Upper lobe of right lung (tissue), 1 donor: ENCODE measurements at regions not wholly inside any gene's neighbourhood (a gene's known extent, or its start where the extent isn't known, plus 50 kb on each side); places are given as distances from the start of the nearest gene placed in this dataset.

Experiments used
- ATAC-seq: fragments of 200-7000 bp; cut with Tn5 transposase; one replicate; pipeline ENCODE4 v1.9.1; 2020; ENCODE audit warnings: mild to moderate bottlenecking, moderate library complexity
- DNase-seq: peaks from one replicate; pipeline ENCODE4 v3.0.0-alpha.2; 2020
- H3K27ac ChIP-seq: fragments of 200-600 bp; one replicate; pipeline ENCODE4 v1.8.0; 2022
- H3K27me3 ChIP-seq: fragments of 200-600 bp; one replicate; pipeline ENCODE4 v1.8.0; 2022; ENCODE audit warnings: mild to moderate bottlenecking
- H3K36me3 ChIP-seq: fragments of 200-600 bp; one replicate; pipeline ENCODE4 v1.8.0; 2022
- H3K4me1 ChIP-seq: fragments of 200-600 bp; one replicate; pipeline ENCODE4 v1.8.0; 2022
- H3K4me3 ChIP-seq: fragments of 200-600 bp; one replicate; pipeline ENCODE4 v1.8.0; 2022; ENCODE audit warnings: mild to moderate bottlenecking
- H3K9me3 ChIP-seq: fragments of 200-600 bp; one replicate; pipeline ENCODE4 v1.8.0; 2022
- CTCF ChIP-seq: fragments of 200-600 bp; IDR thresholded peaks from one replicate; pipeline ENCODE4 v1.8.0; 2022; ENCODE audit warnings: antibody characterized with exemption
- intact Hi-C: fragments of 100-400 bp; cut with DNase I; formaldehyde crosslinking; loops from one replicate; pipeline ENCODE4 v1.11.0; 2022
- donor health status: DM: no; HTN: yes; CAD: no; lungs with severe emphysema.

GRCh38 chr3:72303926-72304325, 519.0 kb upstream of the PROK2 start:
- DNase-seq (no peak), ATAC-seq (peak; percentile 34)
- Histone ChIP-seq H3K4me3 (no peak overlapping the region), H3K4me1 (peaks cover 2% of the 10 kb centered on the region), H3K9me3 (no peaks in the 10 kb centered on the region), H3K36me3 (no peaks in the 10 kb centered on the region), H3K27ac (no peak overlapping the region), H3K27me3 (no peaks in the 10 kb centered on the region)
- intact Hi-C loops: no loop called here
- TF ChIP-seq CTCF: no peak

- Histone ChIP-seq H3K27ac (no peak overlapping the region), H3K27me3 (no peaks in the 10 kb centered on the region), H3K9me3 (no peaks in the 10 kb centered on the region), H3K36me3 (no peaks in the 10 kb centered on the region), H3K4me1 (peaks cover 8% of the 10 kb centered on the region), H3K4me3 (no peak overlapping the region)
- intact Hi-C loops: no loop called here
- TF ChIP-seq CTCF: no peak
- no peak for ATAC-seq
- DNase-seq: no peak
These were observed 516.8 kb upstream of the PROK2 start for GRCh38 chr3:72301779-72302178.

GRCh38 chr3:72300621-72301020, 515.7 kb upstream of the PROK2 start:
- ATAC-seq (no peak), DNase-seq (no peak)
- Histone ChIP-seq H3K27ac (no peak overlapping the region), H3K9me3 (no peaks in the 10 kb centered on the region), H3K4me3 (no peak overlapping the region), H3K36me3 (no peaks in the 10 kb centered on the region), H3K27me3 (no peaks in the 10 kb centered on the region), H3K4me1 (peaks cover 8% of the 10 kb centered on the region)
- intact Hi-C loops: no loop called here
- no peak for TF ChIP-seq CTCF

GRCh38 chr3:72299823-72300222, 514.9 kb upstream of the PROK2 start:
- DNase-seq: no peak
- H3K27me3 ChIP-seq: no peaks in the 10 kb centered on the region
- intact Hi-C loops: no loop called here
- no peak overlapping the region for H3K27ac ChIP-seq
- no peaks in the 10 kb centered on the region for H3K9me3 ChIP-seq
- H3K36me3 ChIP-seq: no peaks in the 10 kb centered on the region
- no peak overlapping the region for H3K4me3 ChIP-seq
- TF ChIP-seq CTCF: no peak
- H3K4me1 ChIP-seq: peaks cover 8% of the 10 kb centered on the region
- no peak for ATAC-seq

GRCh38 chr3:72299321-72299802, 514.4 kb upstream of the PROK2 start:
- Histone ChIP-seq H3K27me3 (no peaks in the 10 kb centered on the region), H3K4me3 (no peak overlapping the region), H3K36me3 (no peaks in the 10 kb centered on the region), H3K27ac (no peak overlapping the region), H3K4me1 (peaks cover 8% of the 10 kb centered on the region), H3K9me3 (no peaks in the 10 kb centered on the region)
- DNase-seq (no peak), ATAC-seq (peak; percentile 40)
- no peak for TF ChIP-seq CTCF
- intact Hi-C loops: no loop called here
